HG03442 (cell line): ENCODE measurements at regions not wholly inside any gene's neighbourhood (a gene's known extent, or its start where the extent isn't known, plus 50 kb on each side); places are given as distances from the start of the nearest gene placed in this dataset.
"Not testable (repeated sequence)": the region's sequence is repeated elsewhere in the genome, so short reads cannot be mapped to it uniquely, and the experiment has no call there.

Experiments
- ATAC-seq: cut with Tn5 transposase; IDR thresholded peaks from one replicate; pipeline ENCODE4 v1.9.1; 2021; ENCODE audit warnings: mild to moderate bottlenecking, moderate library complexity; ENCODE audit not compliant: unreplicated experiment

GRCh38 chr4:136009258-136009832 lies 1522.9 kb downstream of the PCDH18 start:
- ATAC-seq = no peak

- ATAC-seq = no peak
These were observed 1524.3 kb downstream of the PCDH18 start for GRCh38 chr4:136007991-136008390.

GRCh38 chr4:136002316-136002715 lies 1530.0 kb downstream of the PCDH18 start:
- ATAC-seq = no peak

GRCh38 chr4:136001791-136002190 lies 1530.5 kb downstream of the PCDH18 start:
- no peak for ATAC-seq

GRCh38 chr4:136000246-136000645 lies 1532.0 kb downstream of the PCDH18 start:
- no peak for ATAC-seq

GRCh38 chr4:135994360-135994759 lies 1537.9 kb downstream of the PCDH18 start:
- no peak for ATAC-seq

- no peak for ATAC-seq
These were observed 1555.4 kb downstream of the PCDH18 start for GRCh38 chr4:135976860-135977259.

- ATAC-seq = no peak
These were observed 1565.4 kb downstream of the PCDH18 start for GRCh38 chr4:135966936-135967335.

GRCh38 chr4:135963009-135963408 lies 1569.3 kb downstream of the PCDH18 start:
- ATAC-seq = no peak

GRCh38 chr4:135949931-135950330 lies 1582.4 kb downstream of the PCDH18 start:
- ATAC-seq = no peak

GRCh38 chr4:135948797-135949196 lies 1583.5 kb downstream of the PCDH18 start:
- ATAC-seq = no peak

GRCh38 chr4:135941671-135942070 lies 1590.6 kb downstream of the PCDH18 start:
- ATAC-seq = no peak

- no peak for ATAC-seq
These were observed 1598.3 kb downstream of the PCDH18 start for GRCh38 chr4:135934026-135934425.

GRCh38 chr4:135927651-135928050 lies 1604.6 kb downstream of the PCDH18 start:
- ATAC-seq = no peak

- ATAC-seq = no peak
These were observed 1611.2 kb downstream of the PCDH18 start for GRCh38 chr4:135921081-135921480.

GRCh38 chr4:135917011-135917410 lies 1615.3 kb downstream of the PCDH18 start:
- ATAC-seq = no peak

- ATAC-seq = no peak
These were observed 1631.3 kb downstream of the PCDH18 start for GRCh38 chr4:135900956-135901355.

- ATAC-seq = not testable (repeated sequence)
These were observed 1662.7 kb upstream of the PABPC4L start for GRCh38 chr4:135864304-135864703.

GRCh38 chr4:135840781-135841180 lies 1639.2 kb upstream of the PABPC4L start:
- ATAC-seq = no peak

GRCh38 chr4:135839712-135840111 lies 1638.1 kb upstream of the PABPC4L start:
- ATAC-seq = no peak

- no peak for ATAC-seq
These were observed 1637.3 kb upstream of the PABPC4L start for GRCh38 chr4:135838889-135839288.

GRCh38 chr4:135834471-135834870 lies 1632.9 kb upstream of the PABPC4L start:
- ATAC-seq = no peak

GRCh38 chr4:135833529-135833928 lies 1631.9 kb upstream of the PABPC4L start:
- no peak for ATAC-seq
